Neural cell (in vitro differentiated cells): ENCODE measurements at regions not wholly inside any gene's neighbourhood (a gene's known extent, or its start where the extent isn't known, plus 50 kb on each side); places are given as distances from the start of the nearest gene placed in this dataset.
"Not testable (repeated sequence)": the region's sequence is repeated elsewhere in the genome, so short reads cannot be mapped to it uniquely, and the experiment has no call there.

Experiments
- H2AFZ ChIP-seq: fragments of 200-600, 300-800 bp; sonication (generic), shearing (Covaris generic); 2 replicates; pipeline ENCODE4 v1.6.0; 2014; ENCODE audit warnings: low read depth, mild to moderate bottlenecking, antibody characterized with exemption, low read length, moderate library complexity
- H3F3A ChIP-seq: fragments of 200-600 bp; shearing (Covaris generic); 2 replicates; pipeline ENCODE4 v1.6.1; 2016; ENCODE audit warnings: mild to moderate bottlenecking, moderate library complexity, mixed read lengths, antibody characterized with exemption, low read length; ENCODE audit not compliant: insufficient read depth, poor library complexity, severe bottlenecking
- H3K27ac ChIP-seq: fragments of 200-600, 300-800 bp; sonication (generic), shearing (Covaris generic); 2 replicates; pipeline ENCODE4 v1.5.1; 2014; ENCODE audit warnings: mild to moderate bottlenecking, low read length, moderate library complexity
- H3K27me3 ChIP-seq: fragments of 300-800, 200-600 bp; sonication (generic), shearing (Covaris generic); 2 replicates; pipeline ENCODE4 v1.6.0; 2014; ENCODE audit warnings: mild to moderate bottlenecking, low read depth, low read length, moderate library complexity; ENCODE audit not compliant: insufficient read depth
- H3K36me3 ChIP-seq: fragments of 300-800, 200-600 bp; sonication (generic), shearing (Covaris generic); 2 replicates; pipeline ENCODE4 v1.5.1; 2014; ENCODE audit warnings: mild to moderate bottlenecking, antibody characterized with exemption, low read length, moderate library complexity; ENCODE audit not compliant: insufficient read depth
- H3K4me2 ChIP-seq: fragments of 300-800, 200-600 bp; sonication (generic), shearing (Covaris generic); 2 replicates; pipeline ENCODE4 v1.6.0; 2014; ENCODE audit warnings: mild to moderate bottlenecking, low read length
- H3K4me3 ChIP-seq: fragments of 300-800, 200-600 bp; sonication (generic), shearing (Covaris generic); 2 replicates; pipeline ENCODE4 v1.5.1; 2014; ENCODE audit warnings: mild to moderate bottlenecking, low read length, moderate library complexity
- H3K79me2 ChIP-seq: fragments of 200-600 bp; shearing (Covaris generic); replicated peaks from 2 replicates; pipeline ENCODE4 v1.6.0; 2014; ENCODE audit warnings: mild to moderate bottlenecking, low read length, moderate library complexity; ENCODE audit not compliant: insufficient read depth
- H3K9ac ChIP-seq: fragments of 300-800, 200-600 bp; sonication (generic), shearing (Covaris generic); 2 replicates; pipeline ENCODE4 v1.6.1; 2016; ENCODE audit warnings: mild to moderate bottlenecking, low read length, mixed read lengths
- H3K9me2 ChIP-seq: fragments of 200-600 bp; shearing (Covaris generic); 2 replicates; pipeline ENCODE4 v1.6.1; 2016; ENCODE audit warnings: mild to moderate bottlenecking, low read length, mixed read lengths; ENCODE audit not compliant: insufficient read depth
- H3K9me3 ChIP-seq: fragments of 200-600, 300-800 bp; sonication (generic), shearing (Covaris generic); 2 replicates; pipeline ENCODE4 v1.6.1; 2016; ENCODE audit warnings: mild to moderate bottlenecking, mixed run types, low read length, moderate library complexity, mixed read lengths
- H4K20me1 ChIP-seq: fragments of 200-600 bp; shearing (Covaris generic); 2 replicates; pipeline ENCODE4 v1.6.1; 2016; ENCODE audit warnings: mild to moderate bottlenecking, mixed run types; ENCODE audit not compliant: insufficient read depth
- EP300 ChIP-seq: fragments of 450-650 bp; conservative IDR thresholded peaks from 2 replicates; pipeline ENCODE4 v1.6.1; 2014; ENCODE audit warnings: antibody characterized with exemption, mild to moderate bottlenecking, moderate library complexity; ENCODE audit not compliant: poor library complexity, severe bottlenecking
- EZH2 ChIP-seq: fragments of 200-600, 300-800 bp; shearing (Covaris generic), sonication (generic); IDR thresholded peaks from 2 replicates; pipeline ENCODE4 v1.6.1; 2014; ENCODE audit warnings: antibody characterized with exemption, low read length, borderline replicate concordance, mild to moderate bottlenecking; ENCODE audit not compliant: insufficient read depth, poor library complexity, severe bottlenecking
- MXI1 ChIP-seq: fragments of 450-650 bp; conservative IDR thresholded peaks from 2 replicates; pipeline ENCODE4 v1.6.1; 2014; ENCODE audit warnings: antibody characterized with exemption, mild to moderate bottlenecking; ENCODE audit not compliant: poor library complexity, severe bottlenecking
- POLR2AphosphoS5 ChIP-seq: IDR thresholded peaks from 2 replicates; pipeline ENCODE4 v1.6.1; 2012
- RAD21 ChIP-seq: fragments of 450-650 bp; conservative IDR thresholded peaks from 2 replicates; pipeline ENCODE4 v1.6.1; 2014; ENCODE audit warnings: antibody characterized with exemption, mild to moderate bottlenecking, moderate library complexity
- SMC3 ChIP-seq: fragments of 450-650 bp; conservative IDR thresholded peaks from 2 replicates; pipeline ENCODE4 v1.6.1; 2014; ENCODE audit warnings: antibody characterized with exemption, mild to moderate bottlenecking, moderate library complexity; ENCODE audit not compliant: poor library complexity
- TAF1 ChIP-seq: IDR thresholded peaks from 2 replicates; pipeline ENCODE4 v1.6.1; 2012; ENCODE audit warnings: low read depth
- TF ChIP-seq, protein P1 (sequence below): fragments of 450-650 bp; IDR thresholded peaks from 2 replicates; pipeline ENCODE4 v1.5.1; 2014; ENCODE audit warnings: antibody characterized with exemption, mild to moderate bottlenecking, moderate library complexity; ENCODE audit not compliant: poor library complexity, severe bottlenecking
- TF ChIP-seq, protein P2 (sequence below): IDR thresholded peaks from 2 replicates; pipeline ENCODE4 v1.6.1; 2012; ENCODE audit warnings: borderline replicate concordance

GRCh38 chr3:18185624-18186023 lies 239.5 kb downstream of the SATB1 start:
- H4K20me1 ChIP-seq, result no peaks in the 10 kb centered on the region
- no peak for TF ChIP-seq SMC3
- TF ChIP-seq TAF1, result no peak

GRCh38 chr3:18182923-18183322 lies 242.2 kb downstream of the SATB1 start:
- H2AFZ ChIP-seq, H3K36me3 ChIP-seq, H3K9ac ChIP-seq, H3F3A ChIP-seq, H3K9me2 ChIP-seq, H3K4me2 ChIP-seq, H3K27me3 ChIP-seq, H3K9me3 ChIP-seq, H3K27ac ChIP-seq, H4K20me1 ChIP-seq, H3K4me3 ChIP-seq, H3K79me2 ChIP-seq: not testable (repeated sequence)

More at GRCh38 chr3:18185624-18186023, 239.5 kb downstream of the SATB1 start:
- no peak overlapping the region for H3K9ac ChIP-seq
- no peak overlapping the region for H3K27ac ChIP-seq
- no peak overlapping the region for H3K4me3 ChIP-seq
- no peaks in the 10 kb centered on the region for H3K9me2 ChIP-seq
- H3F3A ChIP-seq, result no peaks in the 10 kb centered on the region
- H3K27me3 ChIP-seq, result no peaks in the 10 kb centered on the region
- no peaks in the 10 kb centered on the region for H3K36me3 ChIP-seq
- no peaks in the 10 kb centered on the region for H3K9me3 ChIP-seq
- H2AFZ ChIP-seq, result no peak overlapping the region
- no peaks in the 10 kb centered on the region for H3K79me2 ChIP-seq
- no peak overlapping the region for H3K4me2 ChIP-seq

DNA sequence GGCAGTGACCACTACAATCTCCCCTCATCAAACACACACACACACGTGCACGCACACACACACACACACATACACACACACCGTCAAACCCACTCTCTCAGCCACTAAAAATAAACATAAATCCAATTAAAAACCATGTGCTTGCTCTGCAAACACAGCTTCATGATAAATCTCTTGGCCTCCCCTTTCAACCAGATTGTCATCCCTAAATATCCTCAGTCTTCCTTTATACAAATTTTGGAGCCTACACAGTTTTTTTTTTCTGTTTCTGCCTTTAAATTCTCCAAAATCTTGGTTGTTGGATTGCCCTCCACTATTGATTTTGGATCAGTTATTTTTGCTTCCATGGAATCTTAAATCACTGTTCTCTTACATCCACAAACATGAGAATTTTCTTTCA lies 245.6 kb downstream of the SATB1 start:
- H3K27ac ChIP-seq, result no peak overlapping the region
- H3K9ac ChIP-seq, result no peak overlapping the region
- no peak overlapping the region for H3K4me2 ChIP-seq
- H3F3A ChIP-seq, result no peaks in the 10 kb centered on the region
- no peak overlapping the region for H2AFZ ChIP-seq
- no peaks in the 10 kb centered on the region for H3K9me3 ChIP-seq
- no peaks in the 10 kb centered on the region for H3K36me3 ChIP-seq
- H4K20me1 ChIP-seq, result no peaks in the 10 kb centered on the region
- no peaks in the 10 kb centered on the region for H3K79me2 ChIP-seq
- H3K4me3 ChIP-seq, result no peak overlapping the region
- TF ChIP-seq TAF1 (no peak), POLR2AphosphoS5 (no peak), SMC3 (no peak), EP300 (no peak), EZH2 (no peak), MXI1 (no peak), RAD21 (no peak)
- TF ChIP-seq, protein P1, sequence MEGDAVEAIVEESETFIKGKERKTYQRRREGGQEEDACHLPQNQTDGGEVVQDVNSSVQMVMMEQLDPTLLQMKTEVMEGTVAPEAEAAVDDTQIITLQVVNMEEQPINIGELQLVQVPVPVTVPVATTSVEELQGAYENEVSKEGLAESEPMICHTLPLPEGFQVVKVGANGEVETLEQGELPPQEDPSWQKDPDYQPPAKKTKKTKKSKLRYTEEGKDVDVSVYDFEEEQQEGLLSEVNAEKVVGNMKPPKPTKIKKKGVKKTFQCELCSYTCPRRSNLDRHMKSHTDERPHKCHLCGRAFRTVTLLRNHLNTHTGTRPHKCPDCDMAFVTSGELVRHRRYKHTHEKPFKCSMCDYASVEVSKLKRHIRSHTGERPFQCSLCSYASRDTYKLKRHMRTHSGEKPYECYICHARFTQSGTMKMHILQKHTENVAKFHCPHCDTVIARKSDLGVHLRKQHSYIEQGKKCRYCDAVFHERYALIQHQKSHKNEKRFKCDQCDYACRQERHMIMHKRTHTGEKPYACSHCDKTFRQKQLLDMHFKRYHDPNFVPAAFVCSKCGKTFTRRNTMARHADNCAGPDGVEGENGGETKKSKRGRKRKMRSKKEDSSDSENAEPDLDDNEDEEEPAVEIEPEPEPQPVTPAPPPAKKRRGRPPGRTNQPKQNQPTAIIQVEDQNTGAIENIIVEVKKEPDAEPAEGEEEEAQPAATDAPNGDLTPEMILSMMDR, result no peak
- TF ChIP-seq, protein P2, sequence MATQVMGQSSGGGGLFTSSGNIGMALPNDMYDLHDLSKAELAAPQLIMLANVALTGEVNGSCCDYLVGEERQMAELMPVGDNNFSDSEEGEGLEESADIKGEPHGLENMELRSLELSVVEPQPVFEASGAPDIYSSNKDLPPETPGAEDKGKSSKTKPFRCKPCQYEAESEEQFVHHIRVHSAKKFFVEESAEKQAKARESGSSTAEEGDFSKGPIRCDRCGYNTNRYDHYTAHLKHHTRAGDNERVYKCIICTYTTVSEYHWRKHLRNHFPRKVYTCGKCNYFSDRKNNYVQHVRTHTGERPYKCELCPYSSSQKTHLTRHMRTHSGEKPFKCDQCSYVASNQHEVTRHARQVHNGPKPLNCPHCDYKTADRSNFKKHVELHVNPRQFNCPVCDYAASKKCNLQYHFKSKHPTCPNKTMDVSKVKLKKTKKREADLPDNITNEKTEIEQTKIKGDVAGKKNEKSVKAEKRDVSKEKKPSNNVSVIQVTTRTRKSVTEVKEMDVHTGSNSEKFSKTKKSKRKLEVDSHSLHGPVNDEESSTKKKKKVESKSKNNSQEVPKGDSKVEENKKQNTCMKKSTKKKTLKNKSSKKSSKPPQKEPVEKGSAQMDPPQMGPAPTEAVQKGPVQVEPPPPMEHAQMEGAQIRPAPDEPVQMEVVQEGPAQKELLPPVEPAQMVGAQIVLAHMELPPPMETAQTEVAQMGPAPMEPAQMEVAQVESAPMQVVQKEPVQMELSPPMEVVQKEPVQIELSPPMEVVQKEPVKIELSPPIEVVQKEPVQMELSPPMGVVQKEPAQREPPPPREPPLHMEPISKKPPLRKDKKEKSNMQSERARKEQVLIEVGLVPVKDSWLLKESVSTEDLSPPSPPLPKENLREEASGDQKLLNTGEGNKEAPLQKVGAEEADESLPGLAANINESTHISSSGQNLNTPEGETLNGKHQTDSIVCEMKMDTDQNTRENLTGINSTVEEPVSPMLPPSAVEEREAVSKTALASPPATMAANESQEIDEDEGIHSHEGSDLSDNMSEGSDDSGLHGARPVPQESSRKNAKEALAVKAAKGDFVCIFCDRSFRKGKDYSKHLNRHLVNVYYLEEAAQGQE, result no peak
- H3K27me3 ChIP-seq, result no peaks in the 10 kb centered on the region
- H3K9me2 ChIP-seq, result no peaks in the 10 kb centered on the region
